Type B pancreatic cell (in vitro differentiated cells): ENCODE measurements at regions not wholly inside any gene's neighbourhood (a gene's known extent, or its start where the extent isn't known, plus 50 kb on each side); places are given as distances from the start of the nearest gene placed in this dataset.

Experiments used
- DNase-seq: peaks from one replicate; pipeline ENCODE4 v3.0.0; 2021; ENCODE audit warnings: mixed read lengths; ENCODE audit not compliant: unreplicated experiment; ENCODE audit errors: extremely low spot score
- H3K27ac Mint-ChIP-seq: 2 replicates; pipeline ENCODE4 v1.8.0; 2021; ENCODE audit warnings: mild to moderate bottlenecking, mixed read lengths
- H3K27me3 Mint-ChIP-seq: 2 replicates; pipeline ENCODE4 v1.8.0; 2021; ENCODE audit warnings: mixed read lengths
- H3K36me3 Mint-ChIP-seq: 2 replicates; pipeline ENCODE4 v1.8.0; 2021; ENCODE audit warnings: mixed read lengths
- H3K4me1 Mint-ChIP-seq: one replicate; pipeline ENCODE4 v1.8.0; 2021; ENCODE audit warnings: mixed read lengths; ENCODE audit not compliant: unreplicated experiment
- H3K4me3 Mint-ChIP-seq: 2 replicates; pipeline ENCODE4 v1.8.0; 2021; ENCODE audit warnings: mild to moderate bottlenecking, mixed read lengths
- H3K9me3 Mint-ChIP-seq: 2 replicates; pipeline ENCODE4 v1.8.0; 2021; ENCODE audit warnings: mixed read lengths
- TF ChIP-seq, protein P1 (sequence below): fragments of 200-600 bp; sonication (generic); conservative IDR thresholded peaks from 2 replicates; pipeline ENCODE4 v1.5.0; 2021; ENCODE audit warnings: antibody characterized with exemption, mild to moderate bottlenecking

DNA sequence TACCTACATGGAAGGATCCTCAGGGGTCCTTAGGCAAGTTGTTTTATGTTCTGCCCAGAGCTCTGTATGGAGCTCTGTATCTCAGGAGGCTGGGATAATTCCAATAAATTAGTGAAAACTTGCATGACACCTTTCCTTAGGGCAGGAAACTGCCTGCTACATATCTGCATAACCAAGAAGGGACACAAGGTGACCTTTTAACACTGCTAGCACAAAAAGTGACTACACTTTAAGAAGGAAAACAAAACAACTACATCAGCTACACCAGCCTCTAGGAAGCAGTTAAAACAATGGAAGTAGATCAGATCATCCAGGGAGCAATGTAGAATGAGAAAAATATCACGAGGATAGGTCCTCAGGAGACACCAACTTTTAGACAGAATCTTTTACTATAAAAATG lies 93.9 kb downstream of the TNFSF18 start:
- Mint-ChIP-seq H3K4me3 (no peak overlapping the region), H3K4me1 (peaks cover 5% of the 10 kb centered on the region), H3K36me3 (no peaks in the 10 kb centered on the region), H3K9me3 (peaks cover 5% of the 10 kb centered on the region), H3K27ac (no peak overlapping the region), H3K27me3 (no peaks in the 10 kb centered on the region)
- TF ChIP-seq, protein P1, sequence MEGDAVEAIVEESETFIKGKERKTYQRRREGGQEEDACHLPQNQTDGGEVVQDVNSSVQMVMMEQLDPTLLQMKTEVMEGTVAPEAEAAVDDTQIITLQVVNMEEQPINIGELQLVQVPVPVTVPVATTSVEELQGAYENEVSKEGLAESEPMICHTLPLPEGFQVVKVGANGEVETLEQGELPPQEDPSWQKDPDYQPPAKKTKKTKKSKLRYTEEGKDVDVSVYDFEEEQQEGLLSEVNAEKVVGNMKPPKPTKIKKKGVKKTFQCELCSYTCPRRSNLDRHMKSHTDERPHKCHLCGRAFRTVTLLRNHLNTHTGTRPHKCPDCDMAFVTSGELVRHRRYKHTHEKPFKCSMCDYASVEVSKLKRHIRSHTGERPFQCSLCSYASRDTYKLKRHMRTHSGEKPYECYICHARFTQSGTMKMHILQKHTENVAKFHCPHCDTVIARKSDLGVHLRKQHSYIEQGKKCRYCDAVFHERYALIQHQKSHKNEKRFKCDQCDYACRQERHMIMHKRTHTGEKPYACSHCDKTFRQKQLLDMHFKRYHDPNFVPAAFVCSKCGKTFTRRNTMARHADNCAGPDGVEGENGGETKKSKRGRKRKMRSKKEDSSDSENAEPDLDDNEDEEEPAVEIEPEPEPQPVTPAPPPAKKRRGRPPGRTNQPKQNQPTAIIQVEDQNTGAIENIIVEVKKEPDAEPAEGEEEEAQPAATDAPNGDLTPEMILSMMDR: no peak
- no peak for DNase-seq

- peaks cover 5% of the 10 kb centered on the region for H3K4me1 Mint-ChIP-seq
- DNase-seq: no peak
- TF ChIP-seq, protein P1: no peak
- H3K9me3 Mint-ChIP-seq: peaks cover 5% of the 10 kb centered on the region
- H3K27ac Mint-ChIP-seq: no peak overlapping the region
- H3K36me3 Mint-ChIP-seq: no peaks in the 10 kb centered on the region
- no peak overlapping the region for H3K4me3 Mint-ChIP-seq
- no peaks in the 10 kb centered on the region for H3K27me3 Mint-ChIP-seq
Measured at GRCh38 chr1:172957491-172957890, 93.2 kb downstream of the TNFSF18 start.

DNA sequence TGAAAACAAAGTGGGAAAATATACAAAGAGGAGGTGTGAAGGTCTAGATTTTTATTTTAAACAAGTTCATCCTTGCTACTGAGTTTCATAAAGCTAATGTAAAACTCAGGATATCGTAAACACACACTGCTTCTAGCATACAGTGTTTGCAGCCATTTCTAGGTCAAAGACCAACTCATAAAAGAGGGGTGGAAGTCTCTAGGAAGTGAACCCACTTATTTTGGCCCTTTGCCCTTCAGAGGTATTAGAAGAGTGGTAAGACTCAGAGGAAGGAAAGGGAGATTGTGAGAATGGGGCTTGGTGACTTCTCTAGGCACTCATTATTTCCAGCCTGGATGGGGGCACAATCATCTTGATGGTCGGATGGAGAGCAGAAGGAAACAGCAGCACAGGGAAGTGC lies 91.2 kb downstream of the TNFSF18 start:
- no peak overlapping the region for H3K4me3 Mint-ChIP-seq
- H3K36me3 Mint-ChIP-seq: no peaks in the 10 kb centered on the region
- TF ChIP-seq, protein P1: no peak
- H3K27ac Mint-ChIP-seq: no peak overlapping the region
- no peaks in the 10 kb centered on the region for H3K27me3 Mint-ChIP-seq
- peaks cover 5% of the 10 kb centered on the region for H3K9me3 Mint-ChIP-seq
- peaks cover 5% of the 10 kb centered on the region for H3K4me1 Mint-ChIP-seq
- DNase-seq: no peak

GRCh38 chr1:172960019-172960418 lies 90.7 kb downstream of the TNFSF18 start:
- no peak for DNase-seq
- no peaks in the 10 kb centered on the region for H3K27me3 Mint-ChIP-seq
- H3K9me3 Mint-ChIP-seq: peaks cover 5% of the 10 kb centered on the region
- peaks cover 5% of the 10 kb centered on the region for H3K4me1 Mint-ChIP-seq
- no peaks in the 10 kb centered on the region for H3K36me3 Mint-ChIP-seq
- no peak overlapping the region for H3K4me3 Mint-ChIP-seq
- TF ChIP-seq, protein P1: no peak
- no peak overlapping the region for H3K27ac Mint-ChIP-seq

- Mint-ChIP-seq H3K27ac (no peak overlapping the region), H3K4me3 (no peak overlapping the region), H3K4me1 (peaks cover 5% of the 10 kb centered on the region), H3K36me3 (no peaks in the 10 kb centered on the region), H3K27me3 (no peaks in the 10 kb centered on the region), H3K9me3 (peaks cover under 1% of the 10 kb centered on the region)
- no peak for DNase-seq
- TF ChIP-seq, protein P1: no peak
Measured at GRCh38 chr1:172960454-172961208, 90.1 kb downstream of the TNFSF18 start.

DNA sequence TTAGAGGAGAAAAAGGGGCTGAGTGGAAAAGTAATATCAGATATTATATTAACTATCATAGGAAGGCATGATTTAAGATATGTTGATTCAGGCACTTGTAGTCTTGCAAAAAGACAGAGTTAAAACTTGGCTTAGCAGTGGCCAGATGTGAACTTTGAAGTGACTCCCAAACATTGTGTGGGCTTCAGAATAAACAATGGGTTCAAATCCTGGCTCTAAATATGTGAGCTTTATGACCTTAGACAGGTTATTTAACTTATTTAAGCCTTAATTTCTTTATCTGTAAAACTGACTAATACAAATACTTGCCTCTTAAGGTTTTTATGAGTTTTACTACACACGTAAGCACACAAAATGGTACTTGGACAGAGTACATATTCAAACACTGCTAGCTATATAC lies 85.9 kb downstream of the TNFSF18 start:
- Mint-ChIP-seq H3K27ac (no peak overlapping the region), H3K4me1 (no peaks in the 10 kb centered on the region), H3K36me3 (no peaks in the 10 kb centered on the region), H3K9me3 (peaks cover 9% of the 10 kb centered on the region), H3K4me3 (no peak overlapping the region), H3K27me3 (no peaks in the 10 kb centered on the region)
- TF ChIP-seq, protein P1: no peak
- DNase-seq: no peak
